GM18907 (cell line): ENCODE measurements at regions not wholly inside any gene's neighbourhood (a gene's known extent, or its start where the extent isn't known, plus 50 kb on each side); places are given as distances from the start of the nearest gene placed in this dataset.

Source experiments
- ATAC-seq: cut with Tn5 transposase; IDR thresholded peaks from one replicate; pipeline ENCODE4 v1.9.1; 2021; ENCODE audit warnings: mild to moderate bottlenecking, moderate library complexity; ENCODE audit not compliant: unreplicated experiment

DNA sequence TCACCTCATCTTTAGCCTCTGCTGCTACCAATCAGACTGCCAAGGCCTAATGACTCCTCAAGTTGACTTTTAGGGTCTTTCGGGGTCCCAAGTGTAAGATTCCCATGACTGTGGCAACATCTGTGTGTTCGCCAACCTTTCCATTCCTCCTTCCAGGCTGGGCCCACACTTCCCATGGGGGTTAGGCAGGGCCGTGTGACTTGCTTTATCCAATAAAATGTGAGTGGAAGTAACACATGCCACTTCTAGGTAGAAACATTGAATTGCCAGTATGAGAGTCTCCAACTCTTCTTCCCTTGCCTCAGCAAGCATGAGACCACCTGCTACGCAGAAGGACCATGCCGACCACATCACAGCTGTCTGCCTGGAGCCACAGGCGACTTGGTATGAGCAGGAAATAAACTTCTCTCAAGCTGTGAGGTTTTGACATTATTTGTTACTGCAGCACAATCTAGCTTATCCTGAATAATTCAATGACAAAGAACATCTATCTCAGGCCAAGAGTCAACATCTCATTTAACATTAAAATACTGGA is 190.4 kb upstream of the IER5L start:
- ATAC-seq = no peak

DNA sequence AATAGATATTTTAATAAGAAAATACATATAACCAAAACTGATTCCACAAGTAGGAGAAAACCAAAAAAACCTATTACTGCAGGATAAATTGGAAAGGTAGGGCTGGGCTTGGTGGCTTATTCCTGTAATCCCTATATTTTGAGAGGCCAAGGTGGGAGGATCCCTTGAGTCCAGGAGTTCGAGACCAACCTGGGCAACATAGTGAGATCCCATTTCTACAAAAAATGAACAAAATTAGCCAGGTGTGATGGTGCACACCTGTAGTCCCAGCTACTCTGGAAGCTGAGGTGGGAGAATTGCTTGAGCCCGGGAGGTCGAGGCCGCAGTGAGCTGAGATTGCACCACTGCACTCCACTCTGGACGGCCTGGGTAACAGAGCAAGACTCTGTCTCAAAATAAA is 189.2 kb upstream of the IER5L start:
- no peak for ATAC-seq

DNA sequence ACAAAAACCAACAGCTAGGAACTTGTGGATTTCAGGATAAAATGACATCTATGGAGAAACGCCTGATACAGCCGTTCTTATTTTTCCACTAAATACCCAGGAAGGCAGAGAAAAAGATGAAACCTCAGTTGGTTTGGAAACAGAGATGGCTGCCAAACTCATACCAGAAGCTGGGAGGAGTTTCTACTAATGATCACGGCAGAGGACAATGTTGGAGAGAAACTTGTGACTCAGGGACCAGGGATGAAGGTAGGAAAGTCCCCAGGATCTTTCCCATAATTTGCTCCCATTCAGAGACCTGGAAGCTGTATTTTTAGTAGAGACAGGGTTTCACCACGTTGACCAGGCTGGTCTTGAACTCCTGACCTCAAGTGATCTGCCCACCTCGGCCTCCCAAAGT is 187.1 kb upstream of the IER5L start:
- ATAC-seq = no peak

DNA sequence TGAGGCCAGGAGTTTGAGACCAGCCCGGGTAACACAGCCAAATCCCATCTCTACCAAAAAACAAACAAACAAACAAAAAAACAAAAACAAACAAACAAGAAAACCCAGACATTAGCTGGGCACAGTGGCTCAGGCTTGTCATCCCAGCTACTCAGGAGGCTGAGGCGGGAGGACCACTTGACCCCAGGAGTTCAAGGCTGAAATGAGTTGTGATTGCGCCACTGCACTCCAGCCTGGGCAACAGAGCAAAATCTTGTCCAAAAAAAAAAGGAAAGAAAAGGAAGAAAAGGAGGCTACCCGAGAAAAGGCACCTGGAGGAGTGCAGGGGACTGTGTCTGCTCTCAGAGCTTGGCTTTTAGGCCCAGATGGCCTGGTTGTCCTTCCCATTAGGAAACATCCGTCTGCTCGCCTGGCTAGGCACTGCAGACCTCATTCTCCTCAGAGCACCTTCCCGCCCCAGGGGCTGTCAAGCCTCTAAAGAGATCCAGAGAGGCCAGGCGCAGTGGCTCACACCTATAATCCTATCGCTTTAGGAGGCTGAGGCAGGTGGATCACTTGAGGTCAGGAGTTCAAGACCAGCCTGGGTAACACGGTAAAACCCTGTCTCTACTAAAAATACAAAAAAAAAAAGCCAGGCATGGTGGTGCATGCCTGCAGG is 185.3 kb upstream of the IER5L start:
- no peak for ATAC-seq

DNA sequence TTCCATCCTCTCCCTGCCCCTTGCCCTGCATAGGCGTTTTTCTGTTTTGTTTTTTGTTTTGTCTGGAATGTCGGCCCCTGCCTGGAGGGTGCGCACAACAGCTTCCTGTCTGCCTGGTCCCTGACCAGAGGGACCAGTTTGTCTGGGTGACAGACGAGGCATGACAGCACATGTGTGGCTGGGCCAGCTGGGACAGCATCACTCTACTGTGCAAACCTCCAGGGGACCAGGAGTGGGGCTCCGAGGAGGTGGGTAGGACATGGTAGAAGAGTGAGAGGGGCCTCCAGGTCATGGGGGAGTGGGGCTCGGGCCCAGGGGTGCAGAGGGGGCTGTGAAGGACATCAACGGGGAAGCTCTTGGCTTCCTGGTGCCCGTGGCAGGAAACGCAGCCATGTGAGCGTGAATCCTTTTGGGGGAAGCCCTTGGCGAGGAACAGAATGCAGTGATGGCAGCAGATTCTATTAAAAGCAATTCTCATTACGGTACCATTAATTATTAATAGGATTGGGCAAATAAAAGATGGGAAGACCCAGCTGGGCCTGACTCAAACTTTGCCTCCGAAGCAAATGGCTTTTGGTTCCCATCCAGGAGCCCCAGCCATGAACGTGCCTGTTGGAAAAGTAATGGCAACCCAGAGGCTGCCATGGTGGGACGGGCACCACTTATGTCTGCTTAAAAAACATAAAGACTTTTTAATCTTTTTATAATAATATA is 184.4 kb upstream of the IER5L start:
- ATAC-seq = no peak

DNA sequence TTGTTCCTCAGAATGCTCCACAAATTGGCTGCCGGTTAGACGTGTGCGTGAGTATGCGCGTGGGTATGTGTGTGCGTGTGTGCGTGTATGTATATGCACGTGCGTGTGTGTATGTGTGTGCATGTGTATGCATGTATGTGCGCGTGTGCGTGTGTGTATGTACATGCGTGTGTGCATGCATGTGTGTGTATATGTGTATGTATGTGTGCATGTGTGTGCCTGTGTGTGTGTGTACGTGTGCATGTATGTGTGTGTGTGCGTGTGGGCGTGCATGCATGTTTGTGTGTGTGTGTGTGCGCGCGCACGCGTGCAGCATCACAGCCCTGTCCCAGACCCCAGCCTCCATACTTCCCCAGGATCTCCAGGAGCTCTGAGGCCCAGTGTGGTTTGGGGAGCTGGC is 183.1 kb upstream of the IER5L start:
- no peak for ATAC-seq

DNA sequence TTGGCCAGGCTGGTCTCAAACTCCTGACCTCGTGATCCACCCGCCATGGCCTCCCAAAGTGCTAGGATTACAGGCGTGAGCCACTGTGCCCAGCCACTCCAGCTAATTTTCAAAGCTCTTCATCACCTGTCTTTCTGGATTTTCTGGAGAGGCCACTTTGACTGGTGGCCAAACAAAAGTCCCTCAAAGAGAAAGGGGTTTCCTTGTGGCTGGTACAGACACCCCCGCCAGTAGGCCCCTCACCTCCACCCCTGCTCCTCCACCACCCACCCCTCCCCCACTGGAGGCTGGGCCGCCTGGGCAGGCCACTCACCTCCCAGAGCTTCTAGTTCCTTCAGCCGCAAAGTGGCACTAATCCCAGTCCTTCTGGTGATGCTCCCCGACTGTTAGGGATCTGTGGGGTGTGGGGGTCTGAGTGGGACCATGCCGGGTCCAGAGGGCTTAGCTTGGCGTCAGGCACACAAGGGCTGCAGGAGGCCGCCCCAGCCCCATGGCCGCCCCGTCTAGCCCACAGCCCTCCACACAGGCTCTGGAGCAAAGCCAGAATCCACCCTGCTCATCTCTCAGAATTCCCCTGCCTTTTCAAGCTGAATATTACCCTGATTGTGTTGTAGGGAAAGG is 182.0 kb upstream of the IER5L start:
- ATAC-seq = no peak

DNA sequence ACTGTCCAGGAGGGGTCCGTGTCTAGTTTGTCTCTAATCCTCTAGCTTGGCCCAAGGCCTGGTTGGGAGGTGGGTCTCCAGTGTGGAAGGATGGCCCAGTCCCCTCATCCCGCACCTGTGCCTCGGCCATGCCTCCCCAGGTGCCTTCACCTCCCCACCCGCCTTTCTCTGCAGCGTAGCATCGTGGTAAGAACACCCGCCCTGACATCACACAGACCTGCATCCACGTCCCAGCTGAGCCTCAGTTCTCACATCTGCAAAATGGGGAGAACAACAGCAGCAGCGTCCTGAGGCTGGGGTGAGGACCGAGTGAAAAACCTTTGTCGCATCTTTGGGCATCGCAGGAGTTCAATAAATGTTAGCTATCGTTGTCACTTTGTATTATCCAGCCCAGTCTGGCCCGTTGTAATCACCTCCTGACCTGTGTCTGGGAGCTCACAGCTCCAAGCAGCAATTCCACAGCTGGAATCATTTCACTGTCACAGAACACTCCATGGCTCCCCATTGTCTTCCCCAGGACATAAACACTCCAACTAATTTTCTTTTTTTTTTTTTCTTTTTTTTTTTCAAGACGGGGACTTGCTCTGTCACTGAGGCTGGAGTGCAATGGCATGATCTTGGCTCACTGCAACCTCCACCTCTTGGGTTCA is 181.2 kb upstream of the IER5L start:
- ATAC-seq = no peak

DNA sequence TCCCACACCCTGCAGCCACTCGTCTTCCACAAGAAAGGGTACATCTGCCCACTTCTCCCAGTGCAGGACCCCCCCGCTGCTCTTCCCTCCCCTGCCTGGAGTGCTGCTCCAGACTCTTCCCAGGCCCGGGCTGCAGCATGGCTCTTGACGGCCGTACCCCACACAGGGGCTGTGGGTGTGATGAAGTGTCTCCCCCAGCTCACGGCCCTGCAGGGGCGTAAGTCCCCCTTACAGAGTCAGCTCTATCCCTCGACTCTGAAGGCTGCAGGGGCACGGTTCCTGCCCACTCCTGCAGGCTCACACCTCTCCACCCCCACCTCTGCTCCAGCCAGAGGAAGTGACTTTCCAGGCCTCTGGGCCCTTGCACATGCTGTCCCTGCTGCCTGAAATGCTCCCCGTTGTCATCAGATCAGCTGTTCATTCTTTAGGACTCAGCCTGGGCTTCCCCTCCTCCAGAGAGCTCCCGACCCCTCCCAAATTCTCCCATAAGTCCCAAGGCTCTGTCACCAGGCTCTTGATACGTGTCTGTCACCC is 180.6 kb upstream of the IER5L start:
- no peak for ATAC-seq

DNA sequence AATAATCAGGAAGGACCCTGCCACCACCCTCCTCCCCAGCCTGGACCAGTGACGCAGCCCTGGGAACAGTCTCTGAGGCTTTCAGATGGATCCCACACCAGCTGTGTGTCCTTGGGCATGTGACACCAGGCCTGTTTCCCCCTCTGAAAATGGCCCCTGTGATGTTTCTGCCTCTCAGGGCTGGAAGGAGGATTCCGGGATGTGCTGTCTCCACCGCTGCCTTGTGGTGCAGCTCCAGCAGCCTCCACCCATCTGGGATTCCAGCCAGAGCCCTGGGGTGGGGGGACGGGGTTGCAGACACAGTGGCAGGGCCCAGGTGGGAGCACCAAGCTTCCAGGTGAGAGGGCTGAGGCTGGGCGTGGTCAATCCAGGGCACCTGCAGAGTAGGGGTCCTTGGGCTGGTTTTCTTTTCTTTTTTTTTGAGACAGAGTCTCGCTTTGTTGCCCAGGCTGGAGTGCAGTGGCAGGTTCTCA is 179.7 kb upstream of the IER5L start:
- ATAC-seq = no peak

DNA sequence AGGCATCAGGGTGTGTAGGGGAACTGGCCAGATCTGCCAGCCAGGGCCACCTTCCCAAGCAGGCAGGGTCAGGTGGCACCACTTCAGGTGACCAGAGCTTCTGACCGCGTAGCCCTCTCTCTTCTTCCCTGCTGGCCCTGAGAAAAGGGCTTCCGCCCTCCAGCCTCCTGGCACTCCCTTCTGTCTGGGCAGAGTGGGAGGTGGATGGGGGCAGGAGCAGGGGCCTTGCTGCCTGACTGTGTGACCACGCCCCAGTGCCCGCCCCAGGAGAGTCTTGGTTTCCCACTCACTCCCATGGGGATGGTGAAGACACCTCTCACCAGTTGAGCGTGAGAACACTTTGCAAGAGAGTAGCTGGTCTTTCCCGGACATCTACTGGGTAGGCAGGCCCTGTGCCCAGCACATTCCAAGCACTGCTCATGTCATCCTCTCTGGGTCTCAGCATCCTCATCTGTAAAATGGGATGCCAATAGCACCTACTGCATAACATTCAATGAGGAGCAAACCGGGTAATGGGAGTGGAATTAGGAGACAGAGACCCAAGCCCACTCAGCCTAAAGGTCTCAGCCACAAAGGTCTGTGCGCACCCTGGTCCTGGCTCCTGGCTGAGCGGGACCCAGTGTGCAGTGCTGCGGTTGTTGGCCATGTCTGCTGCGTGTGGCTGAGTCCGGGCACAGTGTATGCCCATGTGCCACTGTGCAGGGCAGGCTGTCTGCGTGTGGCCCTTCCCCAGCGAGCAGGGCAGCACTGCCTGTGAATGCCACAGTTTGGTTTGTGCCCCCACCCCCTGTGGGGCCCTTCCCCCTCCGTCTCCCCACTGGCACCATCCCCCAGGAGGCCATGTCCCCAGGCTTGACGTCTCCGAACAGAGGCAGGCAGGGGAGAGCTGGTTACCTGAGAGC is 179.1 kb upstream of the IER5L start:
- ATAC-seq = no peak

DNA sequence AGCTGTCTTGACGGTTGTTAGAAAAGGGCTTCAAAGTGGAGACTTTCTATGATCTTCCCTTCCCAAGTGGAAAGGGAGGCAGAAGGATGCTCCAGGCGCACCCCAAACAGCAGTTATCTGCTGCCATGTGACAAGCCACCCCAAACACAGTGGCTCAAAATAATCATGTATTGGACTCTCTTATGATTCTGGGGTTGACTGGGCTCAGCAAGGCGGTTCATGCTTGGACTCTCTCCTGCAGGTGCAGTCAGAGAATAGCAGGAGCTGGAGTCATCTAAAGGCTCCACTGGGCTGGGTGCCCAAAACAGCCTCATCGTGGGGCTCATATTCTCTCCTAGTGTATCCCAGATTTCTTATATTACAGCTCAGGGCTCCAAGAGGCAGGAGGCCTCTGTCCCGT is 177.6 kb upstream of the IER5L start:
- no peak for ATAC-seq

DNA sequence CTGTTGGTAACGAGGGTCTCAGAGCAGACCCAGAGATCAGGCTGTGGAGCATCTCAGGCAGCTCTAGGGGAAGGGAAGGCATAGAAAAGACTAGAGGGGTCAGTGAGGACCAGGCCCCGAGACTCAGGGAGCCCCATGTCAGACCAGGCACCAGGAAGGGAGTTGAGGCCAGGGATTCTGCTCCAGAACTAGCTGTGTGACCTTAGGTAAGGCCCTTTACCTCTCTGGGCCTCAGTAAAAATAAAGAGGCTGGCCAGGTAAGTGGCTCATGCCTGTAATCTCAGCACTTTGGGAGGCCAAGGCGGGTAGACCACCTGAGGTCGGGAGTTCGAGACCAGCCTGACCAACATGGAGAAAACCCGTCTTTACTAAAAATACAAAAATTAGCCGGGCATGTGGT is 176.4 kb upstream of the IER5L start:
- no peak for ATAC-seq

DNA sequence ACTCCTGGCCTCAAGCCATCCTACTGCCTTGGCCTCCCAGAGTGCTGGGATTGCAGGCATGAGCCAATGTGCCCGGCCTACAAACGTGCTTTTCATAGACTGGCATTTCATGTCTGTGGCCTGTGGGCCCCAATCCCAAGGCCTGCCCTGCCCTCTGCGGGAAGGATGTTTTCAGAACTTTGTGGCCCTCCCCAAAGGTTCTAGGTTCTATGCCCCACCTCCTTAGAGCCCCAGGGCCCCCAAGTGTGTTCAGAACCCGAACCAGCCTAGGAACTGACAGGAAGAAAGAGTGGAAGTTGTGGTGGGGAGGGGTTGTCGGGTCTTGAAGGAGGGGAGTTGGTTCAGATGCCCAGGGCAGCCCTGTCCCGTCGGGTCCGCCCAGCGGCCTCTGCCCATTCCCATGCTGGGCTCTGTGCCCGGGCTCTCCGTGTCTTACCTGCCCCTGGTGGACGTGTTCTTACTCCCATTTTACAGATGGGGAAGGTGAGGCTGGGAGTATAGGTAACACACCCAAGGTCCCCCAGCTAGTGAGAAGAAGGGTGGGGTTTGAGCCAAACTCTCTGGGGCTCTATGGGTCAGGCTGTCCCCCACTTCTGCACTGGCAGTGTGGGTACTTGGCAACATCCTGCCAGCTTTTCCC is 175.8 kb upstream of the IER5L start:
- no peak for ATAC-seq

DNA sequence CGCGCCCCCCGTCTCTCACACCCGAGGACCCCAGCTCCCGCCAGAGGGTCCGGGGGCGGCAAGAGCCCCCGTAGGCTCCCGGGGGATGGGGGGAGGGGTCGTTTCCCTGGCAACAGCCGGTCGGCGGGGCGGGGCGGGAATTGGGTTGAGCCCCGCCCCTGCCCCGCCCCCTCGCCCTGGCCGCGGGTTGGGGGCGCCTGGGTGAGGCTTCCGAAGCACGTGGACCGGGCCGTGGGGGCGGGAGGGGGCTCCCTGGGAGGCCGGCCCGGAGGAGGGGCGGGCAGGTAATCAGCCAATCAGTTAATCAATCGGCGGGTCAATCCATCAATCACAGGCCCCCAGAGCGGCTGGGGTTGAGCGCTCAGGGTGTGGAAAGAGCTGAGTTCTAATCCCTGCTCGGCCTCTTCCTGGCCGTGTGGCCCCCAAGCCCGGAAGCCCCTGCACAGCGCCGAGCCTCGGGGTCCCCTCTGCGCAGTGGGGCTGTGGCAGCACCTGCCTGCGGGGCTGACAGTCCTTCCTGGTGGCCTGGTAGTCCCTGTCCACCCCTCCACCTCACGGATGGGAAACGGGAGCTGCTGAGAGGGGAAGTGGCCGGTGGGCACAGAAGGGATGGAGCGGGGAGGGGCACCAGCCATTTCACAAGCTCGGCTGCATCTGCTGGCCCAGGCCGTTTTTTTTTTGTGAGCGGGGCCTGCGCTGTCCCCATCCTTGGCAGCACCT is 174.2 kb upstream of the IER5L start:
- ATAC-seq = no peak

DNA sequence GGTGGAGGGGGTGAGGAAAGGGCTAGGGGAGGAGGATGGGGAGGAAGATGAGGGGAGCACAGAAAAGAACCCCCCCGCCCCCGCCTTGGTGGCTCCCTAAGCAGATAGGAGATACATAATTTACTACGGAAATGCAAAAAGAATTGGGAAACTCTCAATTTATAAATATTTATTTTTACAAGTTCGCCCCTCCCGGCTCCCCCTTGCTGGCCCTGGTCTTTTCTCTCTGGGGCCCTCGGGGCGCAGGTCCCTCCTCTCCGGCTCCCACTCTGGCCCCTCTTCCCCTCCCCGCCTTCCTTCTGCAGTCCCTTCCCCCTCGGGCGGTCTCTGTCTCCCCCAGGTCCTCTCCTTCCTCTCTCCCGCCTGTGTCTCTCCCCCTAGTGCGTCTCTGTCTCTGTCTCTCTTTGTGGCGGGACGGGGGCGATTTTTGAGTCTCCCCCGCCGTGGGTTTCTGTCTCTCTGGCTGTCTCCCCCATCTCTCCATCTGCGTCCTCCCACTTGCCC is 173.6 kb upstream of the IER5L start:
- no peak for ATAC-seq

DNA sequence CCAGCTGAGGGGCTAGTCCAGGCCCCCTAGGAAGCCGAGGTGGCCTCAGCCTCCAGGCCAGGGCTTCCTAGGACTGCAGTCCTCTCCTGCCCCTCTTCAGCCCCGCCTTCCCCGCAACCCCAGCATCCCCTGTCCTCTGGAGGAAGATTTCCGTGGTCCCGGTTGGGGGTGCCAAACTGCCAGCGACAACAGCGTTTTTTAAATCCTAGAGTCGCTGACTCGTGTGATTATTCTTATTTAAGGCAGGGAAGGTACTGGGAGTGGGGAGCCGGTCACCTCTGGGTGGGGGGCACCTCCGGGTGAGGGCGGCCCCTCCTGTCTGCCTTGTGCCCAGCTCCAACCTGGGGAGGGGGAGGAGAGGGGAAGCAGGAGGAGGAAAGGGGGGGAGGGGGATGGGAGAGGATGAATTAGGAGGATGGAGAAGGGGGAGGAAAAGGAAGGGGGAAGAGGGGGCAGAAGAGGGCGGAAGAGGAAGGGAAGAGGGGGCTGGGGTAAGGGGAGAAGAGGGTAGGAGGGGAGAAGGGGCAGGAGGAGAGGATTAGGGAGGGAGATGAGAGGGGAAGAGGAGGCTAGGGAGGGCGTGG is 173.1 kb upstream of the IER5L start:
- ATAC-seq = no peak

DNA sequence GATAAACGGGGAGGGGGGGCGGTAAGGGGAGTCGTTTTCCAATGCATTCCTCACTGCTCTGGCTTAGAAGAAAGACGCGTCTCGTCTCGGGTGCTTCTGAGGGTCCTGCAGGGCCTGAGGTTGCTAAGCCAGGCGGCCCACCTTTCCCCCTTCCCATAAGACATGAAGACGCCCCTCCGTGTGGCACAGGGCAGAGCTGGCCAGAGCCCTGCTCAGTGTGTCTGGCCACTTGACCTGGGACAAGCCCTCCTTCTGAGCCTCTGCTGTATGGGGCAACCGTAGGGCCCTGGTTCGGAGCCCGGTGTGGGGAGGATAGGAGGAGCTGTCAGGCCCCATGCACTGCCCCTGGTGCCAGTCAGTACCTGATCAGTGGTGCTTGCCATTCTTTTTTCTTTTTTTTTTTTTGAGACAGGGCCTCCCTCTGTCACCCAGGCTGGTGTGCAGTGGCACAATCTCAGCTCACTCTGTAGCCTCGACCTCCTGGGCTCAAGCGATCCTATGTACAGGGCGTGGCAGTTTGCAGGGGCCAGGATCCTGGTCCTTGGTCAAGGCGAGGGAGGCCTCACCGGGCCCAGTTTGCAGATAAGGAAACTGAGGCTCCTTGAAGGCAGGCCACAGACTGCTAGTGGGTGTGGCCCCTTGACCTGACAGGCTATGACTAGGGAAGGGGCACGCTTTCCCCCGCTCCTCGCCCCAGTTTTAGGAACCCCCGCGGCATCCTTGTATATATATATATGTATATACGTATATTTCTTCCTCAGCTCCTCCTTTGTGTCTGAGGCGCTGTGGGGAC is 172.3 kb upstream of the IER5L start:
- no peak for ATAC-seq
